HG03558 (cell line): ENCODE measurements at regions not wholly inside any gene's neighbourhood (a gene's known extent, or its start where the extent isn't known, plus 50 kb on each side); places are given as distances from the start of the nearest gene placed in this dataset.

Experiments used
- ATAC-seq: cut with Tn5 transposase; IDR thresholded peaks from one replicate; pipeline ENCODE4 v1.9.1; 2021; ENCODE audit warnings: moderate number of reproducible peaks; ENCODE audit not compliant: unreplicated experiment; ENCODE audit errors: extremely low read depth

DNA sequence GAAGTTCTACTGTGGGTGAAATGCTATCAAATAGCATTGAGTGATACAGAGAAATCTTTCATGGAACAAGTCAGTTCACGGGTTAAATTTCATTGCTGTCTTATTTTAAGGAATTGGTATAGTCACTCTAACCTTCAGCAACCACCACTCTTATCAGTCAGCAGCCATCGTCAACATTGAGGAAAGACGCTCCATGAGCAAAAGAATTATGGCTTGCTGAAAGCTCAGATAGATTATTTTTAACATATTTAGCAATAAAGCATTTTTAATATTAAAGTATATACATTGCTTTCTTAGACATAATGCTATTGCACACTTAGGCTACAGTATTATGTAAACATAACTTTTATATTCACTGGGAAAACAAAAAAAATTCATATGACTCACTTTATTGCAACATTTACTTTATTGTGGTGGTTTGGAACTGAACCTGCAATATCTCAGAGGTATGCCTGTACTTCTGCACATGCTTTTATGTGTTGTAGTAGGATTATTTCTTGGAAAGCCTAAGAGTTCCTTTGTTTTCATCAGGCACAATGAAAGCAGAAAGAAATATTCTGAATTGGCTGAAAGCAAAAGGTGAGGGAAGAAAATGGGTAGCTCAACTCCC, 586.7 kb downstream of the GBA3 start:
- no peak for ATAC-seq

DNA sequence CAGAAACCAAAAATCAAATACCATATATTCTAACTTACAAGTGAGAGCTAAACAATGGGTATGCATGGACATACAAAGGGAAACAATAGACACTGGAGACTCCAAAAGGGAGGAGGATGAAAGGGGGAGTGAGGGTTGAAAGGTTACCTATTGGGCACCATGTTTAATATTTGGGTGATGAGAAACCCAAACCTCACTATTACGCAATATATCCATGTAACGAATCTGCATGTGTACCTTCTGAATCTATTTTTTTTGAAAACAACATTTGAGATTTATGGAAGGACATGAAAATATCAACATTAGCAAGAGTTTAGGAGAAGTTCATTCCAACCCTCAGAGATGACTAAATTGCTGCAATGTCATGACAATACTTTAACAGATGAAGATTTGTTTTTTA, 586.1 kb downstream of the GBA3 start:
- no peak for ATAC-seq

DNA sequence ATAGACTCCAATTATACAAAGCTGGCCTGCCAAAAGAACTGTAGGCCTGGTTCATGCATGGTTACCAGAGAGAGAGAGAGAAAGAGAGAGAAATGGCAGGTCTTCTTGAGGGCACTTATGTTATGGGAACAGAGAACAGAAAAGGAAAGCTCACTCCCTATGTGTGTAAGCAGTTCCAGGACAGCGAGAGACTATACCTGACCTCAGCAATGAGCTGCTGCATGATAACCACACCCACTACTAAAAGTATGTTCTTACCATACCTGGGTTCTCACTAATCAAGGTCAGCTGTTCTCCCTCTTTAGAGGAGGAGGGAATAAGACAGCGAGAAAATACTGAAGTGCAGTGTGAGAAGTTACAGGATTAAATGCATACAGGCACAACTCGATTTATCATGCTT, 583.3 kb downstream of the GBA3 start:
- no peak for ATAC-seq

DNA sequence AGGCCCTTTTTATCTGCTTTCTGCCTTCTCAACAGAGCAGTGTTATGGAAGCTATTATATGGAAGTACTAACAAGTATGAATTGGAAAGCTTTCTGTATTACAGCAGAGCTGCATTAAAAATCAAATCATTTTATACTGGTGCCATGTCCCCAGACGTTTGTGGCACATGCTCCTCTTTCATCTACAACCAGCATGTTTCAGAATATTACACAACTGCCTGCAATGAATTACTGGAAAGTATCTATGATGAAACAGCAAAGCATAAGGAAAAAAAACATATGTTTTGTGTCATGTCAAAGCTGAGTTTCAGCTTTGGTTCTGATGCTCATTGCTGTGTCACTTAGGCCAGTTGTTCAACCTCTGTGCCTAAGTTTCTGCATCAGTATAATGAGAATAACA, 576.8 kb downstream of the GBA3 start:
- ATAC-seq: no peak

DNA sequence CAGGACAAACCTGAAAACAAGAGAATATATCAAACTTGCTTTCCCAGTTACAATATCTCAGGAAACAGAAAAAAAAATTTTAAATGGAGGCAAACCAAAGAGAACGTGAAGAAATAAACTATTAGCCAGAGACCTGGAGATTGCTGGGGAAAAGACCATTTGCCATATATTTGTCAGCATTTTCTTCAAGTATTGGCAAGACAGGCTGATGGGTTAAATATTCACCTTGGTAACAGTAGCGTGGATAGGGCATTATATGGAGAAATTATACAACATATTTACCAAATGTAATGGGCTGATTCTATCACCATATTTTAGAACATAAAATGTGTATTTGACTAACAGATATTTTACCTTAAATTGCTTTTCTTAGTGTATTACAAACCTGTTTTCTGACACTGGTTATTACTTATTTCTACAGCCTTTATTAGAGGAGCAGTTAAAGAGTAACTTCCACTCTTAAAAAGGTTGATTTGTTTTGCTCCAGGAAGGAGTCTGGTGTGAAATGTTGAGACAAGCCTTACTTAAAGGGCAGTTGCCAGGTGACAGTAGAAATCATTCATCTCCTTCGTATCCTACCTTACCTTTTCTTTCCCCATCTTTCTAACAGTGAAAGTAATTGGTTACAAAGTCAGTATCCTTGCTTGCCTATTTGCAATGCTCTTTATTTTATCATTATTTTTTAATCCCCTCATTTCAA, 575.5 kb downstream of the GBA3 start:
- no peak for ATAC-seq

DNA sequence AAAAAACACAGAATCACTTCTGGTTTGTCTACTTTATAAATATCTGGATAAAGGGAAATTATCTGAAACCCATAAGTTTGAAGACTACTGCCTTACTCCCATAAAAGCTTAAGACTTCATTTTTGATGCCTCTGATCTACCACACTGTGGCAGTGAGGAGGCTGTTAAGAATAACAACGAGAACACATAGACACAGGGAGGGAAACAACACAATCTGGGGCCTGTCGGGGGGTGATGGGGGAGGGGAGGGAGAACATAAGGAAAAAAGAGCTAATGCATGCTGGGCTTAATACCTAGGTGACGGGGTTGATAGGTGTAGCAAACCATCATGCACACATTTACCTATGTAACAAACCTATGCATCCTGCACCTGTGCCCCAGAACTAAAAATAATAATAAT, 573.7 kb downstream of the GBA3 start:
- ATAC-seq: no peak

DNA sequence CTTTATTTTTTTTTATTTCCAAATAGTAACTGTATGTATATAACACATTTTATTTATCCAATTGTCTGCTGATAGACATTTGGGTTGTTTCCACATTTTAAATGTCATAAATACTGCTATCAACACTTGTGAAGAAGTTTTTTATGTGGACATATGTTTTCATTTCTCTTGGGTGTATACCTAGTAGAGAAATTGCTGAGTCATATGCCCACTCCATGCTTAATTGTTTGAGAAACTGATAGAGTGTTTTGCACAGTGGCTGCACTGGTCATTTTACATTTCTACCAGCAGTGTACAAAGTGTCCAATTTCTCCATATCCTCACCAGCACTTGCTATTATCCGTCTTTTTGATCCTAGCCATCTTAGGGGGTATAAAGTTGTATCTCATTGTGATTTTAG, 567.8 kb downstream of the GBA3 start:
- ATAC-seq: no peak

DNA sequence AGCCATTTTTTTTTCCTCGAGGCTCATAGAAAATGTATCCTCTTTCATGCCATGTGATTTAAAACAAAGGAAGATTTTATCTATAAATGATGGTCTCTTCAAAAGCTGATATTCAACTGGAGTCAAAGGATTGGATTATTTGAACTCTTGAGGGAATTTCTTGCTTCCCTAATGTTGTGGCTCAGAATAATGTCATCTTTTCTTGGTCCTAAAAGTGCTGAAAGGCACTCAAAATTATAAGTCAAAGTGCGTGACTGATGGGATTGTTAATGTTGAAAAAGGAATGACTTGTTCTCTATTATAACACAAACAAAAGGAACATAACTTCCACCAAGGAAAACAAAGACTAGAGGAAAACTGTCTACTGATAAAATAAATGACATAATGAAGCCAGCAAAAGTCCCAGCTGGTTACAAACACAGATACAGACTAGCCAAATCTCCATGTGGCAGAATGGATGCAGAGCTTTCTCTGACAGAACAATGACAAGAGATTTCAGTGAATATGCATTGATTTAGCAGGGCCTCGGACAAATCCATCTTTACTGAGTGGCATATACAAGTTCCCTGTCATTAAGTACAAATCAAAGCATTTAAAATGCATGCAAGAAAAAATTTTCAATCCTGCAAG, 552.6 kb downstream of the GBA3 start:
- no peak for ATAC-seq

DNA sequence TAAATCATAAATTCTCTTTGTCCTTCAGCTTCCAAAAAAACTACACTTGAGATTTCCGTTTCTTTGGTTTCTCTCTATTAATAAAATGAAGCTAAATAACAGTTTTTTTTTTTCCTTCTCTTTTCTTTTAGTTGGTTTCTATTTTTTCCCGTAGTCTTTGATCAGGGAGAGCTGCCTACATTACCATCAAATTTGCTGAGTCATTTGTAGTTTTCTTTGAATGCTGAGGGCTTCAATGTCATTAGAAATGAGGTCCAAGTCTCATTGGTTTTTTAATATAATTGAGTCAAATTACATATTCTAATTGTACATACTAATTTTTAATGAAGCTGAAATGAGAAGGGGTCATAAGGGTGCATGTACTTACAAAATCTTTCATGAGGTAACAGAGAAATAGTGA, 550.2 kb downstream of the GBA3 start:
- no peak for ATAC-seq

DNA sequence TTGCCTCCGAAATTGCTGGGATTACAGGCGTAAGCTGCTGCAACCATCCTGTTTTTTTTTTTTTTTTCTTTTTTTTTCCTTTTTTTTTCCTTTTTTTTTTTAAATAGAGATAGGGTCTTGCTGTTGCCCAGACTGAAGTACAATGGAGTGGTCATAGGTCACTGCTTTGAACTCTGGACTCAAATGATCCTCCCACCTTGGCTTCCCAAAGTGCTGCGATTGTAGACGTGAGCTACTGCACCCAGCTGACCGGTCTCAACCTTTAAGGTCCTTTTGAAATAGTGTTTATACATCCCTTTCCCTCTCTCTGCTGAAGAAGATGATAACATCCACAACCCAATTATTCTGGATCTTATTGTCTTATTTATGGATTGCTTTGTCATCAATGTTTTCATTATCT, 548.7 kb downstream of the GBA3 start:
- ATAC-seq: no peak

DNA sequence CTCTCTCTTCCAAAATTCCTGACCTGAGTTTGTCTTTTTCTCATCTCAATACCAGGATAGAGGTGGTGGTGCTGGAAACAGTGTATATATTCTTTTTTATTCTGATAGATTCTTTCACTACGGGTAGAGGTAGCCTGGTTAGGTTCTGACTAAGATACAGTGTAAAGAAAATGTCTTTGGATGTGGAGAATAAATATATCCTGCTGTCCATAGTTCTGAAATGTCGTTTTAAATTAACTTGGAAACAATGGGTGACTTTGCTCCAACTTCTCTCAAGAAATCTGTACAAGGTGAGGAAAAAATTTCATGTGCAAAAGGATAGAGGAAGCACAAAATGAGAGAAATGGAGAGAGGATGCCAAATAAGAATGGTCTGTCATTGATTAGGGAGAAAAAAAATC, 546.1 kb downstream of the GBA3 start:
- no peak for ATAC-seq

DNA sequence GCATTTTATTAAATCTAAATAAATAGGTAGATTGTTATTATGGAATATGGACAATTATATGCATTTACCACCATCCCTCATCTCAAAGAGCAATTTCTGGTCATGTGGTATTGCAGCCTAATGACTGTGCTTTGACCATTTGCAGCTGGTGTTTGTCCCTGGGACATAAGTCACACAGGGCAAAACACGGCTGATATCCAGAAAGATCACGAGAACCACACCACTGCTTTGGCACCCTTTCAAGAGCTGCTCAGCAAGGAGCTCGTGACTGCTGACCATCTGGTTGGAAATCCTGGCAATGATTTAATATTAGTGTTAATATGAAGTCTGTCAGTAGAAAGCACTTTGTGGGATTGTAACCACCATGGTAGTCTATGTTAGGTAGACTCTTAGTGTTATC, 545.0 kb downstream of the GBA3 start:
- ATAC-seq: no peak

DNA sequence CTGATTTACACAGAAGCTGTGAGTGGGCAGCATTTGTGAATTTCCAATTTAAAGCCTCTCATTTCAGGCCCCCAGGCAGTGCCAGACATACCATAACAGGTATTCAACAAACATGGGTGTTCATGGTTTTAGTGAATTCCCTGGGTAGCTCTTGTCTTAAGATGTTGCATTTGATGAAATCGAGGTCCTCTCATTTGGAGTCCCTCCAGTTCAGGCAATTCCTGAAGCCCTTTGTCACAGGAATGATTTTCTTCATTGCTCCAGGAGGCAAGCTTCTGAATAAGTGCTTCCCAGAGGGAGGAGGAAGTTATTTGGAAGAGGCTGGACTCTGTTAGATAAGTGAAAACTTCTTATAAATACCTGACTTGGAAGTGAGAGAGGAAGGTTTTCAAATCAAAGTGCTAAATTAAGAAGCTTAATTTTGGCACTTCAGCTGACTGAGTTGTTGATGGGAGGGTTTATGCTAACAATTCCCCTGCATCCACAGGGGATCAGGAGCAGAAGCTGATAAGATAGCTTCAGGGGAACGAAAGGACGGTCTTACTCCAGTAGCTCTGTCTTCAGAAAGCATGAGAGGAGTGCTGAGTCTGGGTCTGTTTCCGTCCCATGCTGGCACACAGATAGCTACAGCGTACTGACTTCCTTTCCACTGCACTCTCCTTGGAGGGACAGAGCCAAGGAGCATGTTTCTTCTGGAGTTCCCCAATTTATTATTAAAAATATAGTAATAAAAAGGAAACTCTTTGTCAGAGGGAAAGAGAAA, 543.1 kb downstream of the GBA3 start:
- no peak for ATAC-seq

DNA sequence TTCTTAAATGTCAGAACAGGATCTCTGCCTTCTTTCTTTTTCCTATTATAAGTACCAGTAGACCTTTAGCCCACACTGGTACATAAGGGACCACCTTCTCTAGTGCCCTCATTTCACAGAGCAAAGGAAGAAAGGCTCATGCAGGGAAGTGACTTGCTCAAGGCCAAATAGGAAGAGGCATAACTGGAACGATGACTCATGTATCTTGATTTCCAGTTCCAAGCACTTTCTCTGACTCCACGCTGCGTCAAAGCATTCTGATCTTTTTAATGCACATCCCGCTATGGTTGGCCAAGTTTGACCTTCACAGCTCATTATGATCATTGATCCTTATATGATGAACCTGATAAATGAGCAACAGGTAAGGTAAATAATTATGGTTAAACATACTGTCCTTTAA, 542.0 kb downstream of the GBA3 start:
- no peak for ATAC-seq

DNA sequence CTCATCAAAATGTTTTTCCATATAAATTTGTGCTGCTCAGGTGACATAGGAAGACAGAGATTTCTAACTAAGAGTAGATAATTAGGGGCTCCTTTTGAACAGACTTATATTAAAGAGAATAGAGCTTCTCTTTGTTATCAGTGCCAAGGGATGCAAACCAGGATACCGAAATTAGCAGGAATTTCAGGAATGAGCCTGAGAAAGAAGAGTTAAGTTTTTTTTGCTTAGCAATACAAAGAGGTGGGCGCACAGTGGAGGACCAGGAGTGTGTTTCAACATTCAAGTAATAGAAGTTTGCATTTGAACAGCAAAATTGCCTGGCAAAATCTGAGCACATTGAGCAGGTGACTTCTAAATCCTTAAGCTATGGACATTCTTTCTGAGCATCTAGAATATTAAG, 541.3 kb downstream of the GBA3 start:
- ATAC-seq: no peak

DNA sequence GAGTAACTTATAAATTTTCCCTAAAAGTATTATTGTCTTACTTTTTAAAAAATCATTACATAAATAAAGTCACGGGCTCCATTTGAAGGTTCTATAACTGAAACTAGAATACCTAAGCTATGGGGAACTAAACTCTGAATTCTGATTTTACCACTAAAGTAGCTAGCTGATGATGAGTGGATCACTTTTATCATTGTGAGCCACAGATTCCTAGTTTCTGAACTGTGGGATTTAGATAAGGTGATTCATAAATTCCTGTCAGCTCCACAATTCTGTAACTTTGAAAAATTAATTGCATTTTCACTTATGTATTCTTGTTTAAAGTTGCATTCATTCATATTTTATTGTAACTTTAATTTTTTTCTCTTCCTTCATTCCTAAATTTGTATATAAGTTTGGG, 540.9 kb downstream of the GBA3 start:
- no peak for ATAC-seq

DNA sequence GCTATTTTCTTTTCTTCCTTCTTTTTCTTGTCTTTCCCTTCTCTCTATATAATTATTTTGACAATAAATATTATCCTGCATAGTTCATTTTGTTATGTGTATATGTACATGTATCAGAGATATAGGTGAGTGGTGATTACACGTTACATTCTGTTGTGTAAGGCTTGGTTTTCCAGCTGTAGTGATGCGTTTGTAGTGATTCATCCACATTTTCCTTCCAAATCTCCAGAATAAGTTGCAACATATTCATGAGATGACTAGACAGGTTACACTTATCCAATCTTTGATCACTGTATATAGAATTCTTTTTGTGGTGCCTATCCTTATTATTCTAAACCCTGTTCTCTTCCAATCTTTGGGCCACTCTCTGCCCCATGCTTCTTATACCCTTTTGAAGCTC, 540.2 kb downstream of the GBA3 start:
- no peak for ATAC-seq

DNA sequence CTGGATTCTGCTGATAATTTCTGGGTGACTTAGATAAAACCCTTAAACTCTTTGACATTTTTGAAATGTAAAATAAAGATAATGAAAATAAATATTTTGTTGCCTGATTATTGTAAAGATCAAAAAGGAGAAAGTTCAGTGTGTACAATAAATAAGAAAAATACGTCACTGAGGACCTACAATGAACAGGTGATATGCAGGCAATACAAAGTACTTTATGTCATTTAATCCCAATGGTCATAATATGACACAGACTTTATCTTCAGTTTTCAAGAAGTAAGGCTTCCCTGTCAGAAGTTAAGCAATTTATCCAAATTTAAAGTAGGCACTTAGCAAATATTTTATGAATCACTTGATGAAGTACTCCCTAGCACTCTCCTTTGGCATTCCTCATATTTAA, 532.8 kb downstream of the GBA3 start:
- no peak for ATAC-seq

DNA sequence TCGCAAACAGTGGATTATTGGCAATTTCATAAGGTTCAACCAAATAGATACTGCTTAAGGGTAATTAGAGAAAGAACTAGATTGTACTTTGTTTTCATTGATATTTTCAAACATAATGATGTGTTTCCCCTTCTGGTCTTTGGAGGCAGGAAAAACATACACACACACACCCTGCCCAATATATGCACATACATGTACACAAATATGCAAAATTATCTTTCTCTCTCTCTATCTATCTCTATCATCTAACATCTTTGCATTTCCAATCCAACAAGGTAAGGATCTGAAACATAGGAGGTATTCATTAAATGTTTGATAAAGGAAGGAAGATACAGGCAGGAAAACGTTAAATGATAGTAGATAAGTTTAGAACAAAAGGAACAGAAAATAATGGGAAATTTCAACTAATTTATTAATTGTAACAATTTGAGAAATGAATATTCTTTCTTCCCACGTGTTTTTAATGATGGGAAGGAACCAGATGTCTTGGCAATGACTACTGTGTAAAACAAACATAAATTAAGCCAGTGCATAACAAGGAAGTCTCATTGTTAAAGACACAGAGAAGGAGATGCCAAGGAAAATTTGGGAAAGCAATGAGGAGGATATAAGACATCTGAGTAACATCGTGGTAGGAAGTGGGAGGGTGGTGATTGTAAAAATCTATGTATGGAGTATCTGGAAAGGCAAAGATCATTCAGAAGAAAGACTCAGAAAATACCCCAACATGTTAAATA, 532.1 kb downstream of the GBA3 start:
- no peak for ATAC-seq

DNA sequence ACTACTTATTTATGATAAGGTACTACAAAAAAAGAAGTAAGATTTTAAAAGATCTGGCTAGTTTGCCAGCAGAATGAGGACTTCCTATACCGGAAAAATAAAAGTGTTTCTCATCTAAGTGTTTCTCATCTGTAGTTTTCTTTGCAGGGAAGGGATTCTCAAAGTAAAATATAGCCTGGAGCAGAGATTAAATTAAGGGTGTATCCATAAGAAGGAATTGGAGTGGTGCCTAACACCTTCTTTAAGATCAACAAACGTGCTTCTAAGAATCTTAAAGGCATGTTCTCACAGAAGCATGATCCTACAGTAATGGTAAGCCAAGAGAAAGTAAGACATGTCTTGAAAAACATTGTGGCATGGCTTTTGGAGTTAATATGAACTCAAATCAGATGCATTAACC, 528.2 kb downstream of the GBA3 start:
- ATAC-seq: no peak
